ENCODE measurements at regions not wholly inside any gene's neighbourhood (a gene's known extent, or its start where the extent isn't known, plus 50 kb on each side); places are given as distances from the start of the nearest gene placed in this dataset.

GRCh38 chr16:80039777-80040176, 439.2 kb upstream of the MAF start:
- Histone ChIP-seq H3K4me3 (no peak overlapping the region), H3K27me3 (replicated peaks; ENCODE audit: insufficient read depth) (no peaks in the 10 kb centered on the region), H3K36me3 (no peaks in the 10 kb centered on the region), H3K9me3 (no peaks in the 10 kb centered on the region), H3K4me1 (replicated peaks) (no peaks in the 10 kb centered on the region), H3K27ac (no peak overlapping the region)
- intact Hi-C loops (cut with DNase I): no loop called here
- no peak for TF ChIP-seq POLR2A (IDR thresholded peaks at IDR 0.05)
- DNase-seq (ENCODE audit: low spot score): no peak
- WGBS: 87% methylated on average over 2 of the region's 2 CpGs

- no peaks in the 10 kb centered on the region for H3K4me1 ChIP-seq (replicated peaks)
- H3K27me3 ChIP-seq (replicated peaks; ENCODE audit: insufficient read depth): no peaks in the 10 kb centered on the region
- no peaks in the 10 kb centered on the region for H3K36me3 ChIP-seq
- TF ChIP-seq POLR2AphosphoS5 (IDR thresholded peaks at IDR 0.05): no peak
- H3K9me3 ChIP-seq: no peaks in the 10 kb centered on the region
- no peak for DNase-seq (ENCODE audit: low spot score)
- H3K27ac ChIP-seq: no peak overlapping the region
- H3K4me3 ChIP-seq: no peak overlapping the region
- WGBS: 87% methylated on average over 6 of the region's 6 CpGs
- intact Hi-C loops (cut with DNase I): no loop called here
Measured at GRCh38 chr16:80038566-80038965, 438.0 kb upstream of the MAF start.

DNA sequence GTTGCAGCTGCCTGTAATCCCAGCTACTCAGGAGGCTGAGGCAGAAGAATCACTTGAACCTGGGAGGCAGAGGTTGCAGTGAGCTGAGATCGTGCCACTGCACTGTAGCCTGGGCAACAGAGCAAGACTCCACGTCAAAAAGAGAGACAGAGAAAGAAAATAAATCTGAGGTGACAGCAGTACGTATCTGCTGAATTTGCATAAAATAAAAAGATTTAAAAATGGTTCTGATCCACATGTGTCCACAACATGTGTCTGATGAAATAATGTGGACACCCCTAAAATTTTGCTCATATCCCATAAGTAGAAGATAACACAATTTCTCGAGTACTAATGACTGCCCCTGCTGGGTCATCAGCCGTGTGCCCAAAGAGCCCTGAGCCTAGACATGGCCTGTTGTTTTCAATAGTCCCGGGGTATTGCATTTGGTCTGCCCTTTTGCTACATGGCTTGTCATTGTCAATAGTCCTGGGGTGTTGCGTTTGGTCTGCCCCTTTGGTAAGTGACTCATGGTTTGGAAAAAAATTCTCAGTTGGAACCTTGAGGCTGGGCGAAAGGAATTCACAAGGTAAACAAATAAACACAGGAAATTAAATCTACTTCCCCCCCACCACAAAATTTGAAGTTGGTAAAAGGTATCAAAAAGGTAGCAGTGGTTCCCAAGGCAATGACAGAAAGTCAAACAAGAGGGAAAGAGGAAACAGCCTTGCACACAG, 434.6 kb upstream of the MAF start:
- TF ChIP-seq, protein P1, sequence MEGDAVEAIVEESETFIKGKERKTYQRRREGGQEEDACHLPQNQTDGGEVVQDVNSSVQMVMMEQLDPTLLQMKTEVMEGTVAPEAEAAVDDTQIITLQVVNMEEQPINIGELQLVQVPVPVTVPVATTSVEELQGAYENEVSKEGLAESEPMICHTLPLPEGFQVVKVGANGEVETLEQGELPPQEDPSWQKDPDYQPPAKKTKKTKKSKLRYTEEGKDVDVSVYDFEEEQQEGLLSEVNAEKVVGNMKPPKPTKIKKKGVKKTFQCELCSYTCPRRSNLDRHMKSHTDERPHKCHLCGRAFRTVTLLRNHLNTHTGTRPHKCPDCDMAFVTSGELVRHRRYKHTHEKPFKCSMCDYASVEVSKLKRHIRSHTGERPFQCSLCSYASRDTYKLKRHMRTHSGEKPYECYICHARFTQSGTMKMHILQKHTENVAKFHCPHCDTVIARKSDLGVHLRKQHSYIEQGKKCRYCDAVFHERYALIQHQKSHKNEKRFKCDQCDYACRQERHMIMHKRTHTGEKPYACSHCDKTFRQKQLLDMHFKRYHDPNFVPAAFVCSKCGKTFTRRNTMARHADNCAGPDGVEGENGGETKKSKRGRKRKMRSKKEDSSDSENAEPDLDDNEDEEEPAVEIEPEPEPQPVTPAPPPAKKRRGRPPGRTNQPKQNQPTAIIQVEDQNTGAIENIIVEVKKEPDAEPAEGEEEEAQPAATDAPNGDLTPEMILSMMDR (IDR thresholded peaks at IDR 0.05): no peak
- TF ChIP-seq POLR2AphosphoS5 (IDR thresholded peaks at IDR 0.05) (no peak), POLR2A (IDR thresholded peaks at IDR 0.05) (no peak)
- Histone ChIP-seq H3K36me3 (no peaks in the 10 kb centered on the region), H3K9me3 (no peaks in the 10 kb centered on the region), H3K4me3 (no peak overlapping the region), H3K4me1 (replicated peaks) (no peaks in the 10 kb centered on the region), H3K27ac (no peak overlapping the region), H3K27me3 (replicated peaks; ENCODE audit: insufficient read depth) (no peaks in the 10 kb centered on the region)
- WGBS: 94% methylated on average over 8 of the region's 8 CpGs
- no peak for DNase-seq (ENCODE audit: low spot score)
- intact Hi-C loops (cut with DNase I): no loop called here

DNA sequence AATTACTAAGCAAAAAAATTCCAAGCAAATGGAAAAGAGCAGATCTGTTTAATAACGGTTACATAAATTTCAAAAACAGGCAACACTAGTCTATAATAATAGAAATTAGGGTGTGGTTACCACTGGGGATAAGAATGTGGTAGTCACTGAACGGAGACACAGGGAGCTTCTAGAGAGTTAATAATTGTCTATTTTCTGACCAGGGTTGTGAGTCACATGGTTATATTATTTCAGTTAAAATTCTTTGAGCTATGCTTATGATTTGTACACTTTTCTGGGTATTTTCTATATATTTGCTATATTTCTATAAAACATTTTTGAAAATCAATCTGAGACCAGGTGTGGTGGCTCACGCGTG, 433.9 kb upstream of the MAF start:
- Histone ChIP-seq H3K27ac (no peak overlapping the region), H3K4me1 (replicated peaks) (no peaks in the 10 kb centered on the region), H3K9me3 (no peaks in the 10 kb centered on the region), H3K27me3 (replicated peaks; ENCODE audit: insufficient read depth) (no peaks in the 10 kb centered on the region), H3K36me3 (no peaks in the 10 kb centered on the region), H3K4me3 (no peak overlapping the region)
- WGBS: 95% methylated on average over 4 of the region's 4 CpGs
- TF ChIP-seq, protein P1 (IDR thresholded peaks at IDR 0.05): no peak
- TF ChIP-seq POLR2A (IDR thresholded peaks at IDR 0.05) (no peak), POLR2AphosphoS5 (IDR thresholded peaks at IDR 0.05) (no peak)
- DNase-seq (ENCODE audit: low spot score): no peak
- intact Hi-C loops (cut with DNase I): no loop called here

- no peak overlapping the region for H3K4me3 ChIP-seq
- no peaks in the 10 kb centered on the region for H3K4me1 ChIP-seq (replicated peaks)
- H3K27me3 ChIP-seq (replicated peaks; ENCODE audit: insufficient read depth): no peaks in the 10 kb centered on the region
- WGBS: 96% methylated on average over 3 of the region's 3 CpGs
- no peak overlapping the region for H3K27ac ChIP-seq
- no peaks in the 10 kb centered on the region for H3K36me3 ChIP-seq
- intact Hi-C loops (cut with DNase I): no loop called here
- DNase-seq (ENCODE audit: low spot score): no peak
- TF ChIP-seq, protein P1 (IDR thresholded peaks at IDR 0.05): no peak
- TF ChIP-seq POLR2AphosphoS5 (IDR thresholded peaks at IDR 0.05): no peak
- no peak for TF ChIP-seq POLR2A (IDR thresholded peaks at IDR 0.05)
- no peaks in the 10 kb centered on the region for H3K9me3 ChIP-seq
Measured at GRCh38 chr16:80033783-80034468, 433.4 kb upstream of the MAF start.
